Activated CD4-positive, alpha-beta T cell treated with anti-CD3 and anti-CD28 coated beads, Interleukin-2, amount 10 ng/mL, durations not matched to agents 24 days and 14 days (primary cell): ENCODE measurements at regions not wholly inside any gene's neighbourhood (a gene's known extent, or its start where the extent isn't known, plus 50 kb on each side); places are given as distances from the start of the nearest gene placed in this dataset.
"Not testable (repeated sequence)": the region's sequence is repeated elsewhere in the genome, so short reads cannot be mapped to it uniquely, and the experiment has no call there.

ENCODE experiments used
- DNase-seq: peaks from one replicate; pipeline ENCODE4 v3.0.0; 2022
- H3K27ac Mint-ChIP-seq: one replicate; pipeline ENCODE4 v1.8.0; 2022; ENCODE audit warnings: mild to moderate bottlenecking, mixed read lengths
- H3K27me3 Mint-ChIP-seq: one replicate; pipeline ENCODE4 v1.8.0; 2022; ENCODE audit warnings: mixed read lengths
- H3K36me3 Mint-ChIP-seq: one replicate; pipeline ENCODE4 v1.8.0; 2022; ENCODE audit warnings: low read depth, mild to moderate bottlenecking, mixed read lengths
- H3K4me1 Mint-ChIP-seq: one replicate; pipeline ENCODE4 v1.8.0; 2021; ENCODE audit warnings: mixed read lengths
- H3K4me3 Mint-ChIP-seq: one replicate; pipeline ENCODE4 v1.8.0; 2022; ENCODE audit warnings: mild to moderate bottlenecking, moderate library complexity, mixed read lengths
- H3K9me3 Mint-ChIP-seq: one replicate; pipeline ENCODE4 v1.8.0; 2021; ENCODE audit warnings: mixed read lengths
- intact Hi-C: fragments of 100-400 bp; cut with micrococcal nuclease; formaldehyde crosslinking; loops from one replicate; pipeline ENCODE4 v1.15.1; 2023

- Mint-ChIP-seq H3K4me3 (no peak overlapping the region), H3K4me1 (no peaks in the 10 kb centered on the region), H3K36me3 (no peaks in the 10 kb centered on the region), H3K27me3 (no peaks in the 10 kb centered on the region), H3K9me3 (no peaks in the 10 kb centered on the region), H3K27ac (no peak overlapping the region)
- intact Hi-C loops, result loop anchor here (5.0 to 10.0 kb wide), 2 partner anchors 715 to 1182 kb away; partner anchors contain the start of gene ADAMTS1
- no peak for DNase-seq
Measured at GRCh38 chr21:27562303-27562702, 595.4 kb upstream of the ADAMTS5 start.

GRCh38 chr21:27561116-27561515, 594.2 kb upstream of the ADAMTS5 start:
- intact Hi-C loops, result loop anchor here (5.0 to 10.0 kb wide), 2 partner anchors 714 to 1184 kb away; partner anchors contain the start of gene ADAMTS1
- Mint-ChIP-seq H3K36me3 (no peaks in the 10 kb centered on the region), H3K4me1 (no peaks in the 10 kb centered on the region), H3K27me3 (no peaks in the 10 kb centered on the region), H3K4me3 (no peak overlapping the region), H3K9me3 (no peaks in the 10 kb centered on the region), H3K27ac (no peak overlapping the region)
- DNase-seq, result no peak

GRCh38 chr21:27557356-27557755, 590.5 kb upstream of the ADAMTS5 start:
- no peaks in the 10 kb centered on the region for H3K9me3 Mint-ChIP-seq
- no peaks in the 10 kb centered on the region for H3K36me3 Mint-ChIP-seq

GRCh38 chr21:27555996-27556395, 589.1 kb upstream of the ADAMTS5 start:
- no peaks in the 10 kb centered on the region for H3K36me3 Mint-ChIP-seq
- no peak overlapping the region for H3K4me3 Mint-ChIP-seq
- no peak for DNase-seq
- intact Hi-C loops, result no loop called here
- H3K27ac Mint-ChIP-seq, result no peak overlapping the region
- H3K27me3 Mint-ChIP-seq, result no peaks in the 10 kb centered on the region
- H3K9me3 Mint-ChIP-seq, result no peaks in the 10 kb centered on the region
- no peaks in the 10 kb centered on the region for H3K4me1 Mint-ChIP-seq

More at GRCh38 chr21:27557356-27557755, 590.5 kb upstream of the ADAMTS5 start:
- Mint-ChIP-seq H3K27ac (no peak overlapping the region), H3K4me3 (no peak overlapping the region), H3K4me1 (no peaks in the 10 kb centered on the region), H3K27me3 (no peaks in the 10 kb centered on the region)
- intact Hi-C loops, result no loop called here
- DNase-seq, result no peak

- DNase-seq, result no peak
- no peaks in the 10 kb centered on the region for H3K36me3 Mint-ChIP-seq
- no peaks in the 10 kb centered on the region for H3K9me3 Mint-ChIP-seq
- H3K27me3 Mint-ChIP-seq, result no peaks in the 10 kb centered on the region
- intact Hi-C loops, result no loop called here
- no peak overlapping the region for H3K4me3 Mint-ChIP-seq
- no peaks in the 10 kb centered on the region for H3K4me1 Mint-ChIP-seq
- no peak overlapping the region for H3K27ac Mint-ChIP-seq
Measured at GRCh38 chr21:27550287-27550686, 583.4 kb upstream of the ADAMTS5 start.

GRCh38 chr21:27548486-27548885, 581.6 kb upstream of the ADAMTS5 start:
- H3K27ac Mint-ChIP-seq, result no peak overlapping the region
- no peaks in the 10 kb centered on the region for H3K36me3 Mint-ChIP-seq
- no peak for DNase-seq
- no peaks in the 10 kb centered on the region for H3K27me3 Mint-ChIP-seq
- no peaks in the 10 kb centered on the region for H3K9me3 Mint-ChIP-seq
- intact Hi-C loops, result no loop called here
- H3K4me1 Mint-ChIP-seq, result no peaks in the 10 kb centered on the region
- no peak overlapping the region for H3K4me3 Mint-ChIP-seq

- DNase-seq, result no peak
- H3K9me3 Mint-ChIP-seq, result no peaks in the 10 kb centered on the region
Measured at GRCh38 chr21:27545754-27546349, 579.0 kb upstream of the ADAMTS5 start.

DNA sequence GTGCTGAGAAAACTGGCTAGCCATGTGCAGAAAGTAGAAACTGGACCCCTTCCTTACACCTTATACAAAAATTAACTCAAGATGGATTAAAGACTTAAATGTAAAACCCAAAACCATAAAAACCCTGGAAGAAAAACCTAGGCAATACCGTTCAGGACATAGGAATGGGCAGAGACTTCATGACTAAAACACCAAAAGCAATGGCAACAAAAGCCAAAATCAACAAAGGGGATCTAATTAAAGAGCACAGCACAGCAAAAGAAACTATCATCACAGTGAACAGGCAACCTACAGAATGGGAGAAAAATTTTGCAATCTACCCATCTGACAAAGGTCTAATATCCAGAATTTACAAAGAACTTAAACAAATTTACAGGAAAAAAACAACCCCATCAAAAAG, 575.2 kb upstream of the ADAMTS5 start:
- H3K27ac Mint-ChIP-seq, H3K4me3 Mint-ChIP-seq, H3K4me1 Mint-ChIP-seq, intact Hi-C loops, H3K36me3 Mint-ChIP-seq, H3K27me3 Mint-ChIP-seq, H3K9me3 Mint-ChIP-seq, DNase-seq: not testable (repeated sequence)

More at GRCh38 chr21:27545754-27546349, 579.0 kb upstream of the ADAMTS5 start:
- Mint-ChIP-seq H3K27me3 (no peaks in the 10 kb centered on the region), H3K36me3 (no peaks in the 10 kb centered on the region), H3K4me1 (no peaks in the 10 kb centered on the region), H3K4me3 (no peak overlapping the region), H3K27ac (no peak overlapping the region)
- intact Hi-C loops, result no loop called here

GRCh38 chr21:27536319-27536718, 569.4 kb upstream of the ADAMTS5 start:
- H3K9me3 Mint-ChIP-seq, result no peaks in the 10 kb centered on the region
- no peaks in the 10 kb centered on the region for H3K36me3 Mint-ChIP-seq
- H3K4me1 Mint-ChIP-seq, result no peaks in the 10 kb centered on the region
- no peak overlapping the region for H3K4me3 Mint-ChIP-seq
- DNase-seq, result no peak
- intact Hi-C loops, result no loop called here
- H3K27ac Mint-ChIP-seq, result no peak overlapping the region
- no peaks in the 10 kb centered on the region for H3K27me3 Mint-ChIP-seq

DNA sequence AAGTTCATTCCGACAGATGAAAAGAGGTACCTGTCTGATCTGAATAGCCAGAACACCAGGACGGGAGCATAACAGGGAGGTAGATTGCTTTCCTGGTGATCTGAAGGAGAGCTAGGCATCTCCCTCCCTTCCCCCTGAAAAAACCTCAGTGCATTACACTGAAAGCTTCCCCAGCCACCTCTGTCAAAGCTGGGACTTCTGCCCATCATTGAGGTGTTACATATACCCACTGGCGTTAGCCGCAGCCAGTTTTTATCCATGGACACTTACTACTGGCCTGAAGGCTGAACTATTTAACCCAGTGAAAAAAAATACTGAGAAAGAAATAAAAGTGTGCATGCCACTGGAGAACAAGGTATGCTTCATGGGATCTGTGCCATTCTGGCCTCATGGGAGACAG, 568.3 kb upstream of the ADAMTS5 start:
- H3K27ac Mint-ChIP-seq, result no peak overlapping the region
- no peaks in the 10 kb centered on the region for H3K36me3 Mint-ChIP-seq
- DNase-seq, result no peak
- H3K4me1 Mint-ChIP-seq, result no peaks in the 10 kb centered on the region
- H3K4me3 Mint-ChIP-seq, result no peak overlapping the region
- intact Hi-C loops, result no loop called here
- no peaks in the 10 kb centered on the region for H3K27me3 Mint-ChIP-seq
- no peaks in the 10 kb centered on the region for H3K9me3 Mint-ChIP-seq

DNA sequence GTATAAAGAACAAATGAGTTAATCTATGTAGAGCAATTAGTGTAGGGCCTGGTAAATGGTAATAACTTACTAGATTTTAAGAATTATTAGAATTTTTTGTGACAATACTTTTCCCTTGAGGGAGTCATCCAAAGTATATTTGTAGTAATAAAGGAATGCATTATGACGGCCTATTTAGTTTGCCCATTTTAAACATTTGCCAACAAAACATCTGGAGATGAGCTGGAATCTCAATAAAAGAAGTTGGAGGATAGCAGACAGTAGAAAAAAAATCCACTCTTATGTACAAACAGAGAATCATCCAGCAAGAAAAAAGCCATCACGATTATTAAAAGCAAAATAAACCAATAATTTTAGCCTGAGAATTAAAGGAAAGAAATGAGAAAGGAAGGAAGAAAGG, 567.3 kb upstream of the ADAMTS5 start:
- no peak overlapping the region for H3K27ac Mint-ChIP-seq
- no peaks in the 10 kb centered on the region for H3K9me3 Mint-ChIP-seq
- H3K36me3 Mint-ChIP-seq, result no peaks in the 10 kb centered on the region
- no peaks in the 10 kb centered on the region for H3K4me1 Mint-ChIP-seq
- H3K4me3 Mint-ChIP-seq, result no peak overlapping the region
- H3K27me3 Mint-ChIP-seq, result no peaks in the 10 kb centered on the region
- intact Hi-C loops, result no loop called here
- no peak for DNase-seq

DNA sequence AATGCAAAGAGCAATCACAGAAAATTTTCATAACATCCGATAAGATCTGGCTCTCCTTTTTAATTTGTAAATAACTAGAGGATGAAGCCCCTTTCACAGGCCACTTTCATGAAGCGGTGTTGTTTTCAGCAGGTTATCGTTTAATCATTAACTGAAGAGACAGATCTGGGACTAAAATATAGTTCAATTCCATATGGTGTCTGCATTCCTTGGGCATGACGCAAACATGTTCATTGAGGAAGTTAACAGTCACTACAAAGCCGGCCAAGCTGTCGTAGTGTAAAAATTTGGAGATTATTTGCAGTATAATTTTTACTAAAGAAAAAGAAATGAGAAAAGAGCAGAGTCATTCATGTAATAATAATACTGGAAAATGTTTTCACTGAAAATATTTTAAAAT, 565.2 kb upstream of the ADAMTS5 start:
- Mint-ChIP-seq H3K27me3 (no peaks in the 10 kb centered on the region), H3K9me3 (no peaks in the 10 kb centered on the region), H3K27ac (no peak overlapping the region), H3K4me1 (no peaks in the 10 kb centered on the region), H3K4me3 (no peak overlapping the region), H3K36me3 (no peaks in the 10 kb centered on the region)
- no peak for DNase-seq
- intact Hi-C loops, result no loop called here

GRCh38 chr21:27528697-27529096, 561.8 kb upstream of the ADAMTS5 start:
- DNase-seq, result no peak
- H3K36me3 Mint-ChIP-seq, result no peaks in the 10 kb centered on the region
- intact Hi-C loops, result no loop called here
- H3K4me1 Mint-ChIP-seq, result no peaks in the 10 kb centered on the region
- H3K27me3 Mint-ChIP-seq, result no peaks in the 10 kb centered on the region
- no peak overlapping the region for H3K27ac Mint-ChIP-seq
- H3K4me3 Mint-ChIP-seq, result no peak overlapping the region
- H3K9me3 Mint-ChIP-seq, result no peaks in the 10 kb centered on the region

DNA sequence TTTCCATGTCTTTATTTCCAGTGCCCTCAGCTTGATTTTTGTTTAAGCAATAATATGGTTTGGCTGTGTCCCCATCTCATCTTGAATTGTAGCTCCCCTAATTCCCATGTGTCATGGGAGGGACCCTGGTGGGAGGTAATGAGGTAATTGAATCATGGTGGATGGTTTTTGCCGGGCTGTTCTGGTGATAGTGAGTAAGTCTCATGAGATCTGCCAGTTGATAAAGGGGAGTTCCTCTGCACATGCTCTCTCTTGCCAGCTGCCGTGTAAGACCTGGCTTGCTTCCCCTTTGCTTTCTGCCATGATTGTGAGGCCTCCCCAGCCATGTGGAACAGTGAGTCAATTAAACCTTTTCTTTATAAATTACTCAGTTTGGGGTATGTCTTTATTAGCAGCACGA, 559.6 kb upstream of the ADAMTS5 start:
- Mint-ChIP-seq H3K9me3 (peaks cover 2% of the 10 kb centered on the region), H3K4me1 (no peaks in the 10 kb centered on the region), H3K4me3 (no peak overlapping the region), H3K27ac (no peak overlapping the region), H3K36me3 (no peaks in the 10 kb centered on the region), H3K27me3 (no peaks in the 10 kb centered on the region)
- no peak for DNase-seq
- intact Hi-C loops, result no loop called here

DNA sequence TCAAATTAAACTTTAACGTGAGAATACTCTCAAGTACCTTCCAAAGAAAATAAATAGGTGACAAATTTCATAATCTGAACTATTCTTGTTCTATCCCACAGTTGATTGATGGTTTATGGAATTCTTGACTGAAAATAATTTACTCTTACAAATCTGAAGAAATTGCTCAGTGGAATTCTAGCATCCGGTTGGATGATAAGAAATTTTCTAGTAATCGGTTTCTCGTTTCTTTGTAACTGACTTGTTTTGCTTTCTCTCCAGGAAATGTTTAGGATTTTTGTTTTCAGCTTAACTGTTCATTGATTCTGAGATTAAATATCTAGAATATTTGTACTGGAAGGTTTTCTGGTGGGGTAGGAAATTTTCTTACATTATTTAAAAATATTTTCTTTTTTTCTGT, 558.9 kb upstream of the ADAMTS5 start:
- Mint-ChIP-seq H3K27ac (no peak overlapping the region), H3K27me3 (no peaks in the 10 kb centered on the region), H3K9me3 (peaks cover 3% of the 10 kb centered on the region), H3K4me1 (no peaks in the 10 kb centered on the region), H3K36me3 (no peaks in the 10 kb centered on the region), H3K4me3 (no peak overlapping the region)
- no peak for DNase-seq
- intact Hi-C loops, result no loop called here
